ENCODE measurements at regions not wholly inside any gene's neighbourhood (a gene's known extent, or its start where the extent isn't known, plus 50 kb on each side); places are given as distances from the start of the nearest gene placed in this dataset.

DNA sequence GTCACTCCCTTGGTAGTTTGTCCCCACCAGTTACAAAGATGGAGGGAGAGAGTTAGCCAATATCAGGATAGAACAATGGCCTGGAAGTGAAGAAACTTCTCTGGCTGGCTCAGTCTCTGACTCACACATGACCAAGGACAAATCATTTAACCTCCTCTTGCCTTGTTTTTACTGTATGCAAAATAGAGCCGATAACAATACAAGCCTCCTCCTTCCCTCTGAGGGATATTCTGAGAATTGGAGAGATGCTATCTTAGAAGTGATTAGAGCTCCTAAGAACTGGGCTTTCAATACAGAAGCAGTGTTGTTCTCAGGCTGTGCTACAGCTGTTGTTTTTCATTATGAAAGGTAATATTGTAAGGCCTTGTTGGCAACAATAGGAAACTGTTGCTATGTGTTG lies 87.7 kb upstream of the EGR2 start:
- 0% methylated on average over 1 of the region's 1 CpG for WGBS (ENCODE audit: low lambda C conversion rate)
- intact Hi-C loops (cut with micrococcal nuclease; ENCODE audit: unreplicated experiment) = no loop called here
- TF ChIP-seq TARDBP (CRISPR knock-in tag; IDR thresholded peaks at IDR 0.05) (no peak), ZNF615 (CRISPR knock-in tag; IDR thresholded peaks at IDR 0.05; ENCODE audit: borderline replicate concordance) (no peak), NFE2L2 (IDR thresholded peaks at IDR 0.05; ENCODE audit: low read length) (no peak), ZNF7 (CRISPR knock-in tag; IDR thresholded peaks at IDR 0.05) (no peak), REL (CRISPR knock-in tag; conservative IDR thresholded peaks at IDR 0.05) (no peak), BRCA1 (CRISPR knock-in tag; IDR thresholded peaks at IDR 0.05) (no peak), MTA3 (CRISPR knock-in tag; IDR thresholded peaks at IDR 0.05) (no peak), PRPF4 (IDR thresholded peaks at IDR 0.05; ENCODE audit: low read depth, low read length, poor library complexity, severe bottlenecking) (no peak)
- TF ChIP-seq, protein P1, sequence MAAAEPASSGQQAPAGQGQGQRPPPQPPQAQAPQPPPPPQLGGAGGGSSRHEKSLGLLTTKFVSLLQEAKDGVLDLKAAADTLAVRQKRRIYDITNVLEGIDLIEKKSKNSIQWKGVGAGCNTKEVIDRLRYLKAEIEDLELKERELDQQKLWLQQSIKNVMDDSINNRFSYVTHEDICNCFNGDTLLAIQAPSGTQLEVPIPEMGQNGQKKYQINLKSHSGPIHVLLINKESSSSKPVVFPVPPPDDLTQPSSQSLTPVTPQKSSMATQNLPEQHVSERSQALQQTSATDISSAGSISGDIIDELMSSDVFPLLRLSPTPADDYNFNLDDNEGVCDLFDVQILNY (CRISPR knock-in tag; conservative IDR thresholded peaks at IDR 0.05) = no peak
- TF ChIP-seq, protein P2, sequence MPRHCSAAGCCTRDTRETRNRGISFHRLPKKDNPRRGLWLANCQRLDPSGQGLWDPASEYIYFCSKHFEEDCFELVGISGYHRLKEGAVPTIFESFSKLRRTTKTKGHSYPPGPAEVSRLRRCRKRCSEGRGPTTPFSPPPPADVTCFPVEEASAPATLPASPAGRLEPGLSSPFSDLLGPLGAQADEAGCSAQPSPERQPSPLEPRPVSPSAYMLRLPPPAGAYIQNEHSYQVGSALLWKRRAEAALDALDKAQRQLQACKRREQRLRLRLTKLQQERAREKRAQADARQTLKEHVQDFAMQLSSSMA (CRISPR knock-in tag; IDR thresholded peaks at IDR 0.05) = no peak
- TF ChIP-seq, protein P3, sequence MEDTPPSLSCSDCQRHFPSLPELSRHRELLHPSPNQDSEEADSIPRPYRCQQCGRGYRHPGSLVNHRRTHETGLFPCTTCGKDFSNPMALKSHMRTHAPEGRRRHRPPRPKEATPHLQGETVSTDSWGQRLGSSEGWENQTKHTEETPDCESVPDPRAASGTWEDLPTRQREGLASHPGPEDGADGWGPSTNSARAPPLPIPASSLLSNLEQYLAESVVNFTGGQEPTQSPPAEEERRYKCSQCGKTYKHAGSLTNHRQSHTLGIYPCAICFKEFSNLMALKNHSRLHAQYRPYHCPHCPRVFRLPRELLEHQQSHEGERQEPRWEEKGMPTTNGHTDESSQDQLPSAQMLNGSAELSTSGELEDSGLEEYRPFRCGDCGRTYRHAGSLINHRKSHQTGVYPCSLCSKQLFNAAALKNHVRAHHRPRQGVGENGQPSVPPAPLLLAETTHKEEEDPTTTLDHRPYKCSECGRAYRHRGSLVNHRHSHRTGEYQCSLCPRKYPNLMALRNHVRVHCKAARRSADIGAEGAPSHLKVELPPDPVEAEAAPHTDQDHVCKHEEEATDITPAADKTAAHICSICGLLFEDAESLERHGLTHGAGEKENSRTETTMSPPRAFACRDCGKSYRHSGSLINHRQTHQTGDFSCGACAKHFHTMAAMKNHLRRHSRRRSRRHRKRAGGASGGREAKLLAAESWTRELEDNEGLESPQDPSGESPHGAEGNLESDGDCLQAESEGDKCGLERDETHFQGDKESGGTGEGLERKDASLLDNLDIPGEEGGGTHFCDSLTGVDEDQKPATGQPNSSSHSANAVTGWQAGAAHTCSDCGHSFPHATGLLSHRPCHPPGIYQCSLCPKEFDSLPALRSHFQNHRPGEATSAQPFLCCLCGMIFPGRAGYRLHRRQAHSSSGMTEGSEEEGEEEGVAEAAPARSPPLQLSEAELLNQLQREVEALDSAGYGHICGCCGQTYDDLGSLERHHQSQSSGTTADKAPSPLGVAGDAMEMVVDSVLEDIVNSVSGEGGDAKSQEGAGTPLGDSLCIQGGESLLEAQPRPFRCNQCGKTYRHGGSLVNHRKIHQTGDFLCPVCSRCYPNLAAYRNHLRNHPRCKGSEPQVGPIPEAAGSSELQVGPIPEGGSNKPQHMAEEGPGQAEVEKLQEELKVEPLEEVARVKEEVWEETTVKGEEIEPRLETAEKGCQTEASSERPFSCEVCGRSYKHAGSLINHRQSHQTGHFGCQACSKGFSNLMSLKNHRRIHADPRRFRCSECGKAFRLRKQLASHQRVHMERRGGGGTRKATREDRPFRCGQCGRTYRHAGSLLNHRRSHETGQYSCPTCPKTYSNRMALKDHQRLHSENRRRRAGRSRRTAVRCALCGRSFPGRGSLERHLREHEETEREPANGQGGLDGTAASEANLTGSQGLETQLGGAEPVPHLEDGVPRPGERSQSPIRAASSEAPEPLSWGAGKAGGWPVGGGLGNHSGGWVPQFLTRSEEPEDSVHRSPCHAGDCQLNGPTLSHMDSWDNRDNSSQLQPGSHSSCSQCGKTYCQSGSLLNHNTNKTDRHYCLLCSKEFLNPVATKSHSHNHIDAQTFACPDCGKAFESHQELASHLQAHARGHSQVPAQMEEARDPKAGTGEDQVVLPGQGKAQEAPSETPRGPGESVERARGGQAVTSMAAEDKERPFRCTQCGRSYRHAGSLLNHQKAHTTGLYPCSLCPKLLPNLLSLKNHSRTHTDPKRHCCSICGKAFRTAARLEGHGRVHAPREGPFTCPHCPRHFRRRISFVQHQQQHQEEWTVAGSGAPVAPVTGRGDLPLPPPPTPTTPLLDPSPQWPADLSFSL (CRISPR knock-in tag; IDR thresholded peaks at IDR 0.05) = no peak

More for the DNA sequence above, 87.7 kb upstream of the EGR2 start:
- H4K20me1 ChIP-seq (ENCODE audit: insufficient read depth, low read length) = no peaks in the 10 kb centered on the region
- ATAC-seq (no peak), FAIRE-seq (no peak), DNase-seq (ENCODE audit: low spot score) (no peak)
- ChIA-PET POLR2A (no interaction called here), CTCF (ENCODE audit: low intra/inter-chr PET ratio, low total read pairs) (no interaction called here)
- H3K4me3 ChIP-seq (replicated peaks in 1 of 3; ENCODE audit: insufficient read depth in 1 of 3, low read depth in 2 of 3, low read length in 3 of 3) = no peak overlapping the region
- BruUV-seq (replicated peaks) = no TSS peak
- H2AFZ ChIP-seq (ENCODE audit: low read length) = no peak overlapping the region
- in situ Hi-C loops (cut with HindIII; ENCODE audit: extremely low pct_ligation_motif_present, low pct_unique_long_range_greater_than_20kb) = no loop called here
- H3K27me3 ChIP-seq (ENCODE audit: control insufficient read depth in 1 of 2, insufficient read depth in 2 of 2, low read length in 2 of 2) = no peaks in the 10 kb centered on the region
- H3K27ac ChIP-seq (ENCODE audit: extremely low read length, insufficient read depth, low read length) = no peak overlapping the region
- H3K79me2 ChIP-seq (ENCODE audit: insufficient read depth, low read length) = no peaks in the 10 kb centered on the region
- no peaks in the 10 kb centered on the region for H3K36me3 ChIP-seq (replicated peaks in 1 of 2; ENCODE audit: control insufficient read depth in 1 of 2, insufficient read depth in 2 of 2, low read length in 2 of 2)
- no peaks in the 10 kb centered on the region for H3K4me1 ChIP-seq (ENCODE audit: insufficient read depth, low read length)
- H3K9ac ChIP-seq (ENCODE audit: insufficient read depth, low read depth, low read length) = no peak overlapping the region
- no peak overlapping the region for H3K4me2 ChIP-seq (ENCODE audit: low read depth, low read length)
- H3K9me3 ChIP-seq (ENCODE audit: low read length) = no peaks in the 10 kb centered on the region
